HK-2 (cell line): ENCODE measurements at regions not wholly inside any gene's neighbourhood (a gene's known extent, or its start where the extent isn't known, plus 50 kb on each side); places are given as distances from the start of the nearest gene placed in this dataset.
A peak's percentile ranks its signal among the peaks of the same experiment; 100 is the strongest.

ENCODE experiments used
- DNase-seq: peaks from one replicate; pipeline ENCODE4 v3.0.0-alpha.2; 2018; ENCODE audit not compliant: unreplicated experiment

GRCh38 chr3:181660337-181660736 lies 51.4 kb upstream of the SOX2 start:
- DNase-seq, result no peak

GRCh38 chr3:181637456-181637855 lies 74.3 kb upstream of the SOX2 start:
- no peak for DNase-seq

DNA sequence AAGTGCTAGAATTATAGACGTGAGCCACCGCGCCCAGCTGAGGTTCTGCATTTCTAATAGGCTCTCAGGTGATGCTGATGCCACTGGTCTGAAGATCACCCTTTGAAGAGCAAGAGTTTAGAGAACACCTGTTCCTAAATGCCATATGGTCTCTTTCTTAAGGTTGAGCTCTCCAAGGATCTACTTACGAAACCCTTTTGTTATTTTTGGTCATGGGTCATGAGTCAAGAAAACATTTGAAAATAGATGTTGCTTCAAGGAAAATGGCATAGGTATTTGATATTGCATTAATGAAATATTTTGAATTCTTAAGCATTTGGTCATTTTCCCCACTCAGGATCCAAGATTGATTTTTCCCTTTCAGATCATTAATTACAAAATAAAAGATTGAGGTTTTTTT lies 74.7 kb upstream of the SOX2 start:
- DNase-seq, result no peak

- DNase-seq, result no peak
Observed at GRCh38 chr3:181635141-181635540, 76.6 kb upstream of the SOX2 start.

GRCh38 chr3:181633556-181633955 lies 78.2 kb upstream of the SOX2 start:
- DNase-seq, result no peak

- DNase-seq, result no peak
Observed at GRCh38 chr3:181631901-181632300, 79.8 kb upstream of the SOX2 start.

GRCh38 chr3:181630853-181631252 lies 80.9 kb upstream of the SOX2 start:
- DNase-seq, result no peak

DNA sequence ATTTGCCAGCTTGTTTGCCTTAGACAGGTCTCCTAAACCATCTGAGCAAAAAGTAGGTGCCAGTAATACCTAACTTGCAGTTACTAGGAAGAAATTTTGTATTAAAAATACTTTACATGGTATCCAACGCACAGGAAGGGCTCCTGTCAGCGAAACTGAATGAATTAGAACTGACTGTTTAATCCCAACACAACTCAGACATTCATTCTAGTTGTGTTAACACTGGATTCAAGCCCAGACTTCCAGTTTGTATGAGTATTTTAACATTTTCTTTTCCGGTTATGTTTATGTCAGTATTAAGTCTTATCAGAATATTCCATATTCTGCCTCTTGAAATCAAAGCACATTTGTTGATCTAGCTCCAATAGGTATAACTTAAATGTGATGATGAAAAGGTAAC lies 82.0 kb upstream of the SOX2 start:
- DNase-seq, result no peak

DNA sequence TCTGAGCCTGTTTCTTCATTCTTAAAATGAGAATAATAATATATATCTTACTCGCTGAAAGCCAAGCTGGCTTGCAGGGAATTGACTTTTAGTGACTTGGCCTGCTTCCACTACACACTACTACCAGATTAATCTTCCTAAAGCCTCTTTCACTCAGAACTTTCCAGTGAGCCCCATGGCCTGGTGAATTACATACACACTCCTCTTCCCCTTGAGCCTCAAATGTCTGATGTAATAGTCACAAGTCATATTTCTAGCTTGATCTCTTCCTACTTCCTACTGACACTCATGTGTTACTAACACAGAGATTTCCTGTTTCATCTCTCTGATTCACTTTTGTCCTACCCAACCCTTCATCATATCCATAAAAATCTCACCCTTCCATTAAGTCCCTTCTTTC lies 82.7 kb upstream of the SOX2 start:
- no peak for DNase-seq

GRCh38 chr3:181628384-181628783 lies 83.3 kb upstream of the SOX2 start:
- no peak for DNase-seq

GRCh38 chr3:181626036-181626435 lies 85.7 kb upstream of the SOX2 start:
- no peak for DNase-seq

DNA sequence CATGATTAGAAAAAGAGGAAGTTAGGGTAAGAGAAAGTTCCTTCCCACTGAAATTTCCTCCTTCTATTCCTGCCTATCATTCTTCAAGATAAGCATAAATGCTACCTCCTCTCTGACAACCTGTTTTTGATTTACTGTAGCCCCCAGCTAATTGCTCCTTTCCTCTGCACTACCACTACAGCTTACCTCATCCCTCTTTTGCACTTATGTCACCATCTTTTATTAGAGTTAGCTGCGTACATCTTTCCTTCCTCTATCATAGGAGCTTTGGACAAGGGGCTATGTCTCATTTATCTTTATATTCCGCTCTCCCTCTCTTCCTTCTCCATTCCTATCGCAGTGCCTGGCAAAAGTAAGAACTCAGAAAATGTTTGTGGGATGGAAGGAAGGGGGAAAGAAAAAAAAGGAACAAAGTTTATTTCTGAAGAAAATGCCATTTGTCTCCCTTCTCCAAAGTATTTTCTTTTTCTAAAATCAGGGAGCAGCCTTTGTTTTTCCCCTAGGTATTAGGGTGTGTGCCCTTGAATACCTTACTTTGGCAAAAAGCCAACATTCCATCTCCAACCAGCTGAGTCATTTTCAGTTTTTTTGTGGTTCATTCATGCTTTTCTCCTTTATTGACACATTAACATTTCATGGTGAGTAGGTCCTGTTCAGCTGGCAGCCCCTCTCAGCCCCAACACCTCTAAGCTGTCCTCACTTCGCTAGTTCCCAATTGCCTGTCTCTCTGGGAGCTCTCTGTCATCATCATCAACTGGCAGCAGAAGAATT lies 87.6 kb upstream of the SOX2 start:
- DNase-seq, result peak; percentile 7

GRCh38 chr3:181622365-181622764 lies 89.4 kb upstream of the SOX2 start:
- no peak for DNase-seq

GRCh38 chr3:181619897-181620296 lies 91.8 kb upstream of the SOX2 start:
- no peak for DNase-seq

GRCh38 chr3:181618260-181618659 lies 93.5 kb upstream of the SOX2 start:
- no peak for DNase-seq

DNA sequence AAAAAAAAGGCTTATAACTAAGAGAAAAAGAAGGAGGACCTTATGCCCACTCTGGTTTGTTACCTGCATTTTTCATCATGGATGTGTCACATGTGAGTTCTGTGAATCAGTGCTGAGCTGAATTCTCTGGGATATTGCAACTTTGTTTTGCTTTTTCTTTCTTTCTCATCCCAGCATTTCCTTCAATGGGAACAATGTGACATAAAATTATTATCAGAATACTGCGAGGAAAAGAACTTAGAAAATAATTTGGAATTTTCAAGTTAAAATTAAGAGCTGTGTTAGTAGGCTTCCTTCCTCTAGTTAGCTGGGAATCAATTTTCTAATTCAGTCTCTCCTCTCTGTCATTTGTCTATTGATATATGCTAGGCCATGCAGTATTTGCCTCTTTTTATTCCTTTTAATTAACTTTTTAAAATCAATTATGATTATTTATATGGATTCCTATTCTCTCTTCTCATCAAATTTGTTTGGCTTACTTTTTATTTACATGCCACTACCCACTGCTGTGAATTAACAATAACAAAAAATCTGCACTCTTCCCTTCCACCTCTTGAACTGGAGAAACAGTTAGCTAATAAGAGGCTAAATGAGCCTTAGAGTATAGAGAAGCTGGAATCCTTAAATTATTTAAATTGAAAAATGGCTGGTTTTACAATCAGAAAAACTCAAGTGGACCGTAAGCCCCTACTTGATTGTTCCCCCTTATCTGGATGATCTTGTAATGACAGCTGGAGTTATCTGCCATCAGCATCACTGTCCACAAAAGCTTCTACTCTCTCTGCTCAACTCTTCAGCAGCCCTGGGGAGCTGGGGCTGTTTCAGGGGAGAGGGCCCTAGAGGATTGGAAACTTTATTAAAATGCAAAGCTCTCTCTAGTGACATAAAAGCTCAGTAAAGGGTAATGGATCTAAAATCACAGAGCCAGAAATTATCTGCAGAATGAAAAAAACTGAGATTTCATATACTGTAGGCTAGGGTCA lies 95.3 kb upstream of the SOX2 start:
- DNase-seq, result no peak

DNA sequence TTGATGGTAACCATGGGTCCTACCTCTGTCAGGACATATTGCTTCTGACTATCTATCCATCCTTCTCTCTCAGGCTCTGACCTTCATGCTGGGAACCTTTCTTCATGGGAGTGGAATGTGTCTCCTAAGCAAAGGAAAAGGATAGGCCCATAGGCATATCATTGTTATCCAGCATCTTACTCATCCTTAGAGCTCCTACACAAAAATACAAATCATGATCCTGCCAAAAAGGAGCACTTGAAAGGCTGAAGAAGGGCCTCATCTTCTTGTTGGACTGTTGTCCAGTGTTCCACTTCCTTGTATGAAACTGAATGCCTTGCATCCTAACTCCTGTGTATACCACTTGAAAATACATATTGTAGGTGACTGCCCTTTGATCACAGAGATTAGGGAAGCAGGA lies 96.1 kb upstream of the SOX2 start:
- DNase-seq, result no peak

DNA sequence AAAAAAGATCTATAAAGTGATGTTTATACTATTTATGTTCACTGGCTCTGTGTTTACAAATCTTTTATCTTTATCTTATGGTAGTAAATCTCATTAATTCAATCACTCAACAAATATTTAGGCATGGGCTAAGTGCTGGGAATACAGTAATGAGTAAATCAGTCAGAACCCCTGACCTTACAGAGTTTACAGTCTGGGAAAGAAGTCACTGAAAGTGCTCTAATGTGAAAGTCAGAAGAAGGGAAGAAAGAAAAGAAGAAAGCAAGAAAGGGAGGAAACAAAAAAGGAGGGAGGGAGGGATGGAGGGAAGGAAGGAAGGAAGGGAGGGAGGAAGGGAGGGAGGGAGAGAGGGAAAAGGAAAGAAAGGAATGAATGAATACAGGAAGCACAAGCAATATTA lies 96.8 kb upstream of the SOX2 start:
- no peak for DNase-seq

GRCh38 chr3:181613813-181614212 lies 97.9 kb upstream of the SOX2 start:
- no peak for DNase-seq

GRCh38 chr3:181613191-181613590 lies 98.5 kb upstream of the SOX2 start:
- DNase-seq, result no peak

- no peak for DNase-seq
Observed at GRCh38 chr3:181610973-181611265, 100.8 kb upstream of the SOX2 start.

- DNase-seq, result no peak
Observed at GRCh38 chr3:181610083-181610972, 101.4 kb upstream of the SOX2 start.
